DMS 273 (cell line): ENCODE measurements at regions not wholly inside any gene's neighbourhood (a gene's known extent, or its start where the extent isn't known, plus 50 kb on each side); places are given as distances from the start of the nearest gene placed in this dataset.
"Not testable (repeated sequence)": the region's sequence is repeated elsewhere in the genome, so short reads cannot be mapped to it uniquely, and the experiment has no call there.

Experiments
- DNase-seq: peaks from one replicate; lab custom pipeline; 2025; ENCODE audit not compliant: unreplicated experiment; lab: John Stamatoyannopoulos, UW

- no peak for DNase-seq
These were observed 192.9 kb downstream of the C12orf75 start for GRCh38 chr12:105523164-105524057.

GRCh38 chr12:105524961-105525360 lies 194.5 kb downstream of the C12orf75 start:
- no peak for DNase-seq

DNA sequence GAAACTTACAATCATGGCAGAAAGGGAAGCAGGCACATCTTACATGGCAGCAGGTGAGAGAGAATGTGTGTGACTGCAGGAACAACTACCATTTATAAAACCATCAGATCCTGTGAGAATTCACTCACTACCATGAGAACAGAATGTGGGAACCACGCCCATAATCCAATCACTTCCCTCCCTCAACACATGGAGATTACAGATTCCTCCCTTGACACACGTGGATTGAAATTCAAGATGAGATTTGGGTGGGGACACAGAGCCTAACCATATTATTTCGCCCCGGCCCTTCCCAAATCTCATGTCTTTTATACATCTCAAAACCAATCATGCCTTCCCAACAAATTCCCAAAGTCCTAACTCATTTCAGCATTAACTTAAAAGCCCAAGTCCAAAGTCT lies 203.6 kb downstream of the C12orf75 start:
- DNase-seq = no peak

GRCh38 chr12:105535033-105535432 lies 204.5 kb downstream of the C12orf75 start:
- not testable (repeated sequence) for DNase-seq

DNA sequence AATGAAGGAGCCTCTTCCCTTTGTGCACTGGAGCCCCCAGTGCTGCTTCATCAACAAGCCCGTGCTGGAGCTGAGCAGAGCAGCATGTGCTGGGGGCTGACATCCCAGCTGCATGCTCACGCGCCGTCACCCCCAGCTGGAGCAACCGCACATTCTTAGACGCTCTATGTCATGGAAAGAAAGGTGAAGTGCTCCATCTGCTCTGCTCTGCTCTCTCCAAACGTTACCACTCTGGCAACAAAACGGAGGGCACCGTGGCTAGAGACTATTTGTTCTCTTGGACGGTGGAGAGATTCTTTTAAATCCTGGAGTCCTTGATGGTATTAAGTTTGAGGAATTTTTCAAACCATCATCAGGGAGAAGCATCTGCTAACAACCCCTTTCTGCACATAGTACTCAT lies 208.4 kb downstream of the C12orf75 start:
- peak; percentile 68 for DNase-seq

DNA sequence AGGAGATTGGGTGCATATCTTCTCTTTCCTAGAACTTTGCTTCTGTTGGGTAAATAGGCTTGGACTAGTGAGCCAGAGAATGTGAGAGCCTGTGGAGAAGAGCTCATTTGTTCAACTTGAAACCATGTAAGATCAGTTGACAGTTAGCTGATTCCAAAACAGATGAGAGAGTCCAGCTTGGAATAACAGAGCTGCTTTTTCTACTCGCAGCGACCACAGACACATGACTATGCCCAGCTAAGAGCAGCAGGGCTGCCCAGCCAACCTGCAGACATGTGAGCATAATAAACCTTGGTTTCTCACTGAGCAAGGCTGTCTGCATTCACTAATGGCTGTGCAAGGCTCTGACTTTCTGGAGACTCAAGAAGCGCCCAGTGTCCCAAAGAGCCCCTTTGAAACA lies 209.2 kb downstream of the C12orf75 start:
- DNase-seq = no peak

DNA sequence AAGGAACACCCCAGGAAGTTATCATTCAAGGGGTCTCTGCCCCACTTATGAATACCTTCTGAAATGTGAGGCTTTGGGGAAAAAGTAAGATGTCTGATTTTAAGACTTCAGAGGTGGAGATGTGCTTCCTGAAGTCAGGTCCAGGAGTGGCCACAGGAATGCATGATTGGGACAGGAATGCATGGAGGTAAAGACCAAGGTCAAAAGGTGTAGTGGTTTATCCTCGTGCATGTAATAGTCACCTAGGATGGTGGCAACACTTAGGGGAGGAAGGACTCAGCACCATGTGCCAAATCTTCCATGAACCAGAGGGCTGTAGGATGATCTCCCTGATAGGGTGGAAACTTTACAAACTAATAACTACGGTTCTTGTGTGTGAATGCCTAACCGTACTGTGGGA lies 217.3 kb downstream of the C12orf75 start:
- DNase-seq = no peak

- DNase-seq = no peak
These were observed 218.1 kb downstream of the C12orf75 start for GRCh38 chr12:105548626-105549025.

DNA sequence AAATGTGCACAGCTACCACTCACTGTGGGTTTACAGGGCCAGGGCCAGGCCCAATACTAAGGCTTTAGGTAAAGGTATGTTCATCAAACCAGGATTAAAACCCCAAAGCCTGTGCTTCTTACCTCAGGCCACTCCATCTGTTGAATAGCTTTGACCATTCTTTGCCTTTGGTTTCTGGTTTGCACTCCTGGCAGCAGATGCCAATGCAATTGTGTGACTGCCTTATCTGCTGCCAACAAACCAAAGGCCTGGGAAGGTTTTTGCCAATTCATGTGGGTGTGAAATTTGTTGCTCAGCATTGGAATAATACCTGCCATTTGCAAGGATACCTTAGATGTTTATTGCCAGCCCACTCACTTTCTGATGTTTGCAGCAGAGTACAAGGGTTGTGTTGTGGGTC lies 221.6 kb downstream of the C12orf75 start:
- DNase-seq = peak; percentile 5

DNA sequence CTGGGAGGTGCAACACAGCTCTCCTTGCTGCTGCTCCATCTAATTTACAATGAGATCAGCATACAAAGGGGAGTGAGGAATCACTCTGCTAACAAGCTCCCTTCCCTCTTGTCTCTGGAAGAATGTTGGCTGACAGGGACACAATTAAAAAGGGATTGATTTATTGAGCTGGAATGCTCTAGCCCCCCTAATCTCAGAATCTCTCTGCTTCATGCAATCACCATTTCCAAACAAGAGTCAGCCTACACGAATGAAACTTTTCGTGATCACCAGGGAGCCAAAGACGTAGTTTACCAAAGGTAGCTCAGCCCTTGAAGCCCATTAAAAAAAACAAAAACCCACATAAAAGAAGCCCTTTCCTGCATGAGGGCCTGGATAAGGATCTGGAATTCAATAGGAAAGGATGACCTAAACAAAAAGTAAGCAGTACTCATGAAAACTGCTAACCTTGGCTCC lies 223.8 kb downstream of the C12orf75 start:
- DNase-seq = no peak

DNA sequence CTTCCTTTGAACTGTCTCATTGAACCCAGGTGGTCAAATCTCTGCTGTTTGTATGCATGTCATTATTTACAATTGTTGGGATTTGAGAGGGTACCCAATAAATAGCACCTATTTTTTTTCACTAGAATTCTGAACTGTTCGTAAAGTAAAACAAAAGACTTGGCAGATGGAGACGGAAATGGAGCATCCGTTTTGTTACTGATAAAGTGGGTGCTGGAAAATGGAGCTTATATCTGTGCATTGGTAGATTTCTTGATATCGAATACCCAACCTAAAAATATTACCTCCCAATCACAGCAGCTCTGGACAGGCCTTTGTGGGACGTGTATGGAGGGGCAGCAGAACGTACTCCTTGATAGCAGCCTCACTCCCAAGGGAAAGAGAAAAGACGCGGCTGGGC lies 224.4 kb downstream of the C12orf75 start:
- DNase-seq = no peak

- DNase-seq = peak; percentile 25
These were observed 225.2 kb downstream of the C12orf75 start for GRCh38 chr12:105555556-105556295.

- DNase-seq = no peak
These were observed 228.8 kb downstream of the C12orf75 start for GRCh38 chr12:105559310-105559709.

DNA sequence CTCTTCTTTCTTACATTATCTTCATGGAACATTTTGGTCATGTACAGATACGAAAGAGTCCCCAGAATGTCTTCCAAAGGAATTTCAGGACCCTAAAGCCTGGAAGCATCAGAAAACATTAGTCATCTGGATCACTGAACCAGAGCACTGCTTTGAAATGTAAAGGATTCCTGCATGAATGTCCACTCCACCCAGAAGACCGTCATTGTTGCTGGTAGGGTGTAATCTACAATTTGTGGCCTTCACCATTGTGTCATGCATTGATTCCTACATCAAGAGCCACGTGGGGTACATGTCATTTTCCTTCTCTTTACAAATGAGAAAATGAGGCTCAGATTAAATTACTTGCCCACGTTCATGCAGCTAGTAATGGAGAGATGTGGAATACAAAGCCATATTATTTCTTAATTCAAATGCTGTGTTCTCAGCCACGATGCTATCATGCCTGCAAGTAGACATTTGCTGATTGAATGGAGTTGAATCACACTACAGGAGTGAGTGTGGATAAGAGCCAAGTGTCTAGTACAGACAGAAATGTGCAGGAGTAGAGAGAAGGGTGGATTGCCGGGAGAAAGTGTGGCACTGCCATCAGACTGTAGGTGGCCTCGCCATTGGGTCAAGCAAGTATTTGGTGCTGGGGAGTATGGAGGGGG lies 231.2 kb downstream of the C12orf75 start:
- DNase-seq = no peak

DNA sequence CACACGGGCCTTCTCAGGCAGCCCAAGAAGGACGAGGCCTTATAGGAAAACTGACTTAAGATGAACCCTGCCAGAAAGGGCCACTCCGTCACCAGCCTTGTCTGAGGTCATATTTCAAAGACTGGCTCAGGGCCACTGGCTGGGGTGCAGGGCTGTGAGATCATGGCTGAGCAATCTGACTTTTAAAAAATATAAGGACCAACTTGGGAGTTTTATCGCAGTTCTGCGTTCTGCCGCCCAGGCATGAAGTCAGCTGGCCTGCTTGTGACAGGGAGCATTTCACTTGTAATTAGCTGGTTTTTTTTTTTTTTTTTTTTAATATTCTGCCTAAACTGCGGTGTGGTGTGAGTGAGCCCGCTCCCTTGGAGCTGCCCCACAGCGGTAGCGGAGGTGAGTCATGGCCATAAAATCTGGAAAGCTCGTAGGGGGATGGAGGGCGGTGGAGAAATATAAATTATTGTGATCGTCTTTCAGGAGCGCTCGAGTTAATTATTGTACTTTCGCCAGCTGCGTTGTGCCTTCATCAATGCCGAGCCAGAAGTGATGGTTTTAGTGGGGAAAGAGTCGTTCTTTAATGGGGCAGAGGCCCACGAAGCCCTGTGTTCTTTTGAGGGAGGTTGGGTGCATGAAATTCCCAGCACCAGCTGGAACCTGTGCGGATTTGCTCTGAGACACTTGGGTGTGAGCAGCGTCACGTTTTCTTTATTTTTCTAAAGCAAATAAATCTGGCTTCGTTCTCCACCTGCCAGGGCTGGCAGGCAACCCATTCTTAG lies 231.9 kb downstream of the C12orf75 start:
- DNase-seq = peak; percentile 72

GRCh38 chr12:105567061-105567460 lies 236.6 kb downstream of the C12orf75 start:
- DNase-seq = no peak

- DNase-seq = no peak
These were observed 239.4 kb downstream of the C12orf75 start for GRCh38 chr12:105569886-105570285.

GRCh38 chr12:105570944-105571343 lies 240.5 kb downstream of the C12orf75 start:
- no peak for DNase-seq

- no peak for DNase-seq
These were observed 243.1 kb downstream of the C12orf75 start for GRCh38 chr12:105573574-105573973.

DNA sequence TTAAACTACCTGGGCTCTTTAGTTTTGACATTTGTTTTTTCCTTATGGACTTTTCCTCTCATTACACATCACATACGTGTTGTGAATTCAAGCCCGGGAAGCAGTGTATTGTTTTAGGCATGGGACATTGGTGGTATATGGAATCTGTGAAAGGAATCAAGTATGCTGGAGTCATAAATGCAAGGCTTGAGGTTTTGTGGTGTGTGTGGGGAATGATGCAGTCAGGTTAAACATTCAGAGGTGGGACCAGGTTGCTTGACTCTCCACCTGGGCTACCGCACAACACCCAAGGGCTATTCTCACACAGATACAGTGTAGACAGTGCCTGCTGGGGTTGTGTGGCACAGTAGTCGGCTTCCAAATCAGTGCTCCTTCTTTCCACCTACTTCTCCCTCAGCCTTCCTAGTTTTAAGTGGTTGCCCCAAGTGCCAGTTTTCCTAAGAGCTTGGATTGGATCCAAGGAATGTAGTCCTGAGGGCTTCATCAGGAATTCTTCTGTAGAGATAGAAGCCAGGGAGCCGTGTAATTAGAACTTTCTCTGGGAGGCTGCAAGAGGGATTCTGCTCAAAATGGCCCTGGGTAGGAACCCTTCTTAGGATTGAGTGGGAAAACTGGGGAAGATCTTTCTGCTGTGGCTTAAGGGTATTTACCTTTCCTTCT lies 243.7 kb downstream of the C12orf75 start:
- DNase-seq = no peak
